IPS-18c (cell line): ENCODE measurements at regions not wholly inside any gene's neighbourhood (a gene's known extent, or its start where the extent isn't known, plus 50 kb on each side); places are given as distances from the start of the nearest gene placed in this dataset.

ENCODE experiments used
- H3K4me3 ChIP-seq: 2 replicates; pipeline ENCODE4 v1.7.0; 2013; ENCODE audit warnings: low read depth, mild to moderate bottlenecking, low read length, moderate library complexity; ENCODE audit not compliant: insufficient read depth
- H3K9me3 ChIP-seq: one replicate; pipeline ENCODE4 v1.6.1; 2013; ENCODE audit warnings: mild to moderate bottlenecking, low read length, moderate library complexity; ENCODE audit not compliant: control insufficient read depth, insufficient read depth

DNA sequence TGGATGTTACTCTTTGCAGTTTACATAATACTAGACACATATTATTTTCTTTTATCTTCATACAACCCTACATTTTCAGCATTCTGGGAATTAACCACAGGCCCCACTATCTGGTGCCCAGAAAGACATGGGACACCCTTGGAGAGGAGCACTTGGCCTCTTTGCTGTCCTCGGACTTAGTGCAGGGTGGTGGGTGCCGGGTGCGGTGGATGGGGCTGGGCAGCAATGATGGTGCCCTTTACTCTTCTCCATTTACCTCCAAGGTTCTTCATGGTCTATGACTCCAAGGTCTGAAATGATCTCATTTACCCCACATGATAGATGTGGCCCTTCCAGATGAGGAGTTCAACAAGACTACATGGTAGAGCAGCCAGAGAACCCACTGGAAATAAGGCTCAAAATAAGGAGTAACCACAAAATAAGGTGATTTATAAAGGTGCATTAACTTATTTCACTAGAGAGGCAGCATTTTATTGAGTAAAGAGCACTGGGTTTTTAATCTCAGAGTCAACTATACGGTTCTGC is 56.2 kb upstream of the IGFBP3 start:
- Histone ChIP-seq H3K9me3 (peaks cover 2% of the 10 kb centered on the region), H3K4me3 (no peak overlapping the region)

DNA sequence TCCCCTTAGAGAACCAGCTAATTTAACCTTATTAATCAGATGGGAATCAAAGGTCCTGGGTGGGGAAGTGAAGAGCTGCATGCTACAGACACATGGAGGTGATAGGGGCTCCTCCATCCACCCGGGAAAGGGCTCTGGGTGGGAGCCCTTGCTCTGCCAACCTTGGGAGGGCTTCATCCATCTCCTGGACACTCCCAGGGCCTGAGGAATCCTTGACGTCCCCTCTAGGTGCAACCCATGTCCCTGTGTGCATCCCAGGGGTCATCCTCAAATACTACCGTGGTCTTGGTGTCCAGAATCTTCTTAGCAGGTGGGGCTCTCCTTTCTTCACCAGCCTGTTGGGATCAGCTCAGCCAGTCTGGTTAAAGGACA is 55.4 kb upstream of the IGFBP3 start:
- Histone ChIP-seq H3K4me3 (no peak overlapping the region), H3K9me3 (no peaks in the 10 kb centered on the region)

DNA sequence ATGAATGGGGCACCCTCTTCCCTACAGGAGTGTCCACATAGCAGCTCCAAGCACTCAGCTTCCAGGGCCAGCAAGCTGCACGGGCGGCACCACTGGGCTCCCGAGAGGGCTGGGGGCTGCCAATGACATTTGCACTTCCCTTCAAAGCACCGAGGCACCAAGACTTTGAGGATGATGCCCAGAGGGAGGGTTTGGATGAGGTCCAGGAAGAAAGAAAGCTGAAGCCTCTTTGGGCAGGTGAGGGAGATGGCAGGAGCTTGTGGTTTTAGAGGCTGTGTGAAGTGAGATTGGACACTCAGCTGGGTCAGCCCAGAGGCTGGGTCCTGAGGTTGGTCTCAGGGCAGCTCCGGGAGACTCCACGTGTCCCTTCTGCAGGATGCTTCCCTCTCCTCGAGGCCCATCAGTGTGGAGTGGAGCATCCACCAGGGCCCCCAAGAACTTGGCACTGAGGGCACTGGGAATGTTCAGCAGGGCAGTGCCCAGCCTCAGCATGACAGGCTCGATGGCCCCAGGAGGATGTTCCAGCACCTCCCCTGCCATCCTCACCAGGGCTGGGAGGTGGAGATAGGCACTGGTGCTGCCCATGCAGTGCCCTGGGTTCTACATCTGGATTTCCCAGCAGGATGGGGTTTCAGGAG is 54.9 kb upstream of the IGFBP3 start:
- no peaks in the 10 kb centered on the region for H3K9me3 ChIP-seq
- H3K4me3 ChIP-seq, result no peak overlapping the region

DNA sequence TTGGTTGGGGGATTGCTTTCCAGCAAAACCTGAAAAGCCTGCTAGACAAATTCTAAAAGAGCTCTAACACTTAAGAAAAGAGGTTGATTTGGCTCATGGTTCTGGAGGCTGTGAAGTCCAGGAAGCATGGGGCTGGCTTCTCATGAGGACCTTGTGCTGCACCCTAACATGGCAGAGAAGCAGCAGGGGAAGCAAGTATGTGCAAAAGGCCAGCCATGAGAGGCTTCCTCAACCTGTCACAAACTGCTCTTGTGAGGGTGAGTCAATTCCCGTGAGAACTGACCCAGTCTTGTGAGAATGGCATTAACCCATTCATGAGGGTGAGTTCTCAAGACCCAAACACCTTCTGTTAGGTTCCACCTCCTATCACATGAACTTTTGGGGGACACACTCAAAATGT is 54.3 kb upstream of the IGFBP3 start:
- Histone ChIP-seq H3K4me3 (no peak overlapping the region), H3K9me3 (no peaks in the 10 kb centered on the region)

DNA sequence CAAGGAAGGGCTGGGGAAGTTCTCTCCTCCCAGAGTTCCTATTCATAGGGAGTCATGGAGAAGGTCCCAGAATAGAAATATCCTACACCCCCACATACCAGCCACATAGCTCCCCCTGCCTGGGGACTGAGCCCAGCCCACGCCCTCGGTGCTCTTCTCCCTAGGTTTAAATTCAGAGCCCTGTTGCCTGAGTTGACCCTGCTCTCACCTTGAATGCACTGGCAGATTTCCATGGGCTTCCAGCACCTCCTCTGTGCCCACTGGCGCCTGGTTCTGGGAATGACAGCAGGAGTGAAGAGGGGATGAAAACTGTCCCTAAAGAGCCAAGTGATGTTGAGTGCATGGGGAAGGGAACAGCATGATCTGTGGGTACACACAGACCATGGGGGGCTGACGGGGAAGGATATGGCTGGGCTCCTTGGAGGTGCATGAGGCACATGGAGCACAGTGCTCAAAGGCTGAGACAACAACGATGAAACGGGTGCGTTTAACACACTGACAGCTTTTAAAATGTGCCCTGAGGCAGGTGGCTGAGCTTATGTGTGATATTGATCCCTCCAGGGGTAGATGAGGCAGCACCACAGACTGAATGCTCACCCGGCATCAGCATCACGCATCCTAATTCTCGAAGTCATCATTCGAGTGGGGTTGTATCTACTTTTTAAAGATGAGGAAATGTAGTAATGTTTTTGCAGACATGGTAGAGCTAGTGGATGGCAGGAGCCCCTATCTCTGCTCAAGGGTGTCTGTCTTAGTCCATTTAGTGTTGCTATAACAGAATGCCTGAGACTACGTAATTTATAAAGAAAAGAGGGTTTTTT is 53.7 kb upstream of the IGFBP3 start:
- no peaks in the 10 kb centered on the region for H3K9me3 ChIP-seq
- H3K4me3 ChIP-seq, result no peak overlapping the region

DNA sequence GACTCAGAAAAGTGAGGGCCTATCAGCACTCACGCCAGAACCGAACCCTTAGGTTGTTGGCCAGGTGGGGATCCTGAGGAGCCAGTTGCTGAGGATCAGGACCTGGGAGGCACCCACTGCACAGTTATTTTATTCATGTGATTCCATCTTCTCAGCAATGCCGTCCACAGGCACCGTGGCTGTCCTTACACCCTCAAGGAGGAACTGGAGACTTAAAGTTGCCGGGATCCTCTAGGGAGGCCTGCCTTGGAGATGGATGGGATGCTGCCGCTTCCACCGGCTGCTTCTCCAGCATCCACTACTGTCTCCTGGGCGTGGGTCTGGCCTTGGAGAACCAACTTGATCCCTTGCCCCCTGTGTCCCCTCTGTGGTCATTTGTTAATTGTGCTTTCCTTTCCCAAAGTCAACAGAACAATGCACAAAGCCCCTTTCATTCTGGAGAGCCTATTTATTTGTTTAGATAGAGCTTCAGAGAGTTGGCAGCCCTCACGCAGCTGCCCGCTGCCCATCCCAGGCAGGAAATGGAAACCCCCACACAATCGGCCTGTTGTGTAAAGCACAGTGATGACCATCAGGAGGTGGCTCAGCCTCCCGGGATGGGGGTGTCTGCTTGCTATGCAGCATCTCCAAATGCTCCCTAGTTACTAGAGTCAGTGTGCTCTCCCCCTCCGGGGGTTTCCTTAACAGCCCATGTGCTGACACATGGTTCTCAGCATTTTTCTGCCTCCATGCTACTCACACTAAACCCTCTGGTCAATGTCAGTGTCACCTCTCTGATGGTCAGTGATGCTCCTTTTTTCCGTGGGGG is 52.9 kb upstream of the IGFBP3 start:
- Histone ChIP-seq H3K9me3 (no peaks in the 10 kb centered on the region), H3K4me3 (no peak overlapping the region)

DNA sequence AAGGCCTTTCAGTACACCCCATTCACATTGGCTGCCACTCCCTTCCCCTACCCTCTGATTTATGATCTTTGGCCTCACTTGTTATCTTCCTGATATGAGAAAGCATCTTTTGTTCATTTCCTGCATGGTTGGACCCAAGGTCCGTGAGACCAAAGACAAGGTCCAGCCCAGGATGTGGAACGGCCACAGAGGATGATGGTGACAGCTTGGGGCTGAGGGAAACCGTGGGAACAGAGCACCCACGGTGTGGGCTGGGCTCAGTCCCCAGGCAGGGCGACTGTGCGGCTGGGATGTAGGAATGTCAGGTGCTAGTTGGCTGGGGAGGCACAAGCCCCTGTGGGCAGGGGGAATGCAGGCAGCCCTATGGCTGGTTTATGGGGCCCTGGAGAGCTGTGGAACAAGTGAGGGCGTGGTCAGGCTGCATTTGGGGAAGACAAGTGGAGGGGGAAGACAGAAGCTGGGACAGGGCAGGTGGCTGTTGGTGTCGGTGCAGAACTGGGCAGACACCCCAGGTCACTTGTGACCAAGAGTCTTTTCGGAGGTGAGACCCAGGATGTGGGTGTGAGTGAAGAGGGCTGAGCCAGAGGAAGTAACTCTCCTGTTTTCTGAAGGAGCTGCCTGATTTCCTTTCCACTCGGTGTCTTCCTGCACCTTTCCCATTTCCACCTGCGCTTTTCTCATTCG is 51.7 kb upstream of the IGFBP3 start:
- no peaks in the 10 kb centered on the region for H3K9me3 ChIP-seq
- H3K4me3 ChIP-seq, result no peak overlapping the region

DNA sequence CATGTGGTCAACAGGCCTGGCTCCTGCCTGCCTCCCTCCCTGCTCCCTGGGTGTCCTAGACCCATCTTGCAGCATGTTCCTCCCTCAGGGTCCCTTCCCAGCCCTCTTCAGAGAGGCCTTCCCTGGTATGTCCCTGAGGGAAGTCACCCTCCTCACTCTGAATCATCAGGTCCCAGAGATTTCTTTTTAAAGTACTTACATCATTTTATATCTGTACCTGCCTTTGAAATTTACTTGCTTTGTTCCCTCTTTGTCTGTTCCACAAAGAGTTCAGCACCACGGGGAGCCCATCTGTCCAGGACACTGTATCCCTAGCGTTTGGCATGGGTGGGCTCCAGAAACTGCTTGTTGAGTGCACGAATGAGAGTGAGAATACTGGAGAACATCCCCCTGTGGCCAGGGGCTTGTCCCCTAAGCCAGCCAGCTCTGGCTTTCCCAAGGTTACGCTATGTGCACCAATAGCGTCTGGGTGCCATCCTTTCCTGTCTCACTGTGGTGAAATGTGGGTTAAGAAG is 50.6 kb upstream of the IGFBP3 start:
- Histone ChIP-seq H3K9me3 (no peaks in the 10 kb centered on the region), H3K4me3 (no peak overlapping the region)

DNA sequence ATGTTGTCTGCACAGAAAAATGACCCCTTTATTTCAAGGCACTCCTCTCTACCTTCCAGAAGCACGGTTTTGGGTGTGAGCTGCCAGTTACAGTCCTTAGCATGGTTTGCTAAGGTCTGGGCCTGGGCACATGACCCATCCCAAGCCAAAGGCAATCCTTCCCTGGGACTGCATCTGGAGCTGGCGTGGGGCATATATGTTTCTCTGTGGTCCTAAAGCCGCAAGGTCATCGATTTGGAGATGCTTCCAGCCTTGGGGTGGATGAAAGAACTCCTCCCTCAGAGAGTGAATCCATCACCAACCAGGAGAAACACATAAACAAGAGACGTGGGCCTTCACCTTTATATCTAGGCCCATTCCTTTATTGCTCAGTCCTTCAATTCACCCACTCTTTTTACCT is 50.1 kb upstream of the IGFBP3 start:
- H3K4me3 ChIP-seq, result no peak overlapping the region
- H3K9me3 ChIP-seq, result no peaks in the 10 kb centered on the region
